Body of pancreas (tissue), 4 donors: ENCODE measurements at regions not wholly inside any gene's neighbourhood (a gene's known extent, or its start where the extent isn't known, plus 50 kb on each side); places are given as distances from the start of the nearest gene placed in this dataset.

ENCODE experiments used
- ATAC-seq: fragments of 150-250 bp; one replicate; pipeline ENCODE4 v1.9.1; 2016
- DNase-seq, 4 donors: peaks; one replicate each; pipeline ENCODE4 v3.0.0-alpha.2; 2019
- H3K27ac ChIP-seq, 4 donors: fragments of 200-600 bp; sonication (generic); 1 replicate in 3 of 4; 2 replicates in 1 of 4; pipeline versions ENCODE4 v1.5.1 to v1.6.1; 2016 to 2019; ENCODE audit warnings: mild to moderate bottlenecking in 1 of 4, mixed read lengths in 1 of 4, moderate library complexity in 1 of 4
- H3K27me3 ChIP-seq, 2 donors: fragments of 200-600 bp; sonication (generic); one replicate each; pipeline ENCODE4 v1.6.0; 2016; ENCODE audit warnings: mild to moderate bottlenecking in 1 of 2
- H3K36me3 ChIP-seq, 2 donors: fragments of 200-600 bp; sonication (generic); replicated peaks in 1 of 2; 2 replicates each; pipeline ENCODE4 v1.5.1; 2016; ENCODE audit warnings: low read depth in 2 of 2; ENCODE audit not compliant: insufficient read depth in 1 of 2
- H3K4me1 ChIP-seq: fragments of 200-600 bp; sonication (generic); one replicate; pipeline ENCODE4 v1.6.0; 2016
- H3K4me3 ChIP-seq, 2 donors: fragments of 200-600 bp; sonication (generic); 1 replicate in 1 of 2; 2 replicates in 1 of 2; pipeline ENCODE4 v1.5.1; 2016 to 2019
- H3K9me3 ChIP-seq, 3 donors: fragments of 200-600 bp; sonication (generic); 1 replicate in 2 of 3; 2 replicates in 1 of 3; pipeline ENCODE4 v1.5.1; 2016
- CTCF ChIP-seq, 7 experiments: fragments of 450-650 bp in 4 of 7; fragments of 200-600 bp in 3 of 7; sonication (generic) in 3 of 7; IDR thresholded peaks; one replicate each; pipeline ENCODE4 v1.5.1; 2016 to 2019; ENCODE audit warnings: antibody characterized with exemption in 7 of 7
- POLR2A ChIP-seq, 3 donors: fragments of 450-650 bp; IDR thresholded peaks; one replicate each; pipeline ENCODE4 v1.6.1; 2016; ENCODE audit warnings: antibody characterized with exemption in 3 of 3, mild to moderate bottlenecking in 2 of 3
- WGBS, 2 donors: methylation state at CpG; one replicate each; pipeline ENCODE4 v1.1.5; 2017; 5-methylcytosine and 5-hydroxymethylcytosine counted together
- intact Hi-C: fragments of 100-400 bp; cut with DNase I; formaldehyde crosslinking; loops from one replicate; pipeline ENCODE4 v1.15.1; 2023

- no peaks in the 10 kb centered on the region for H3K36me3 ChIP-seq
- WGBS, 2 donors: 73 to 76% methylated on average over 5 of the region's 5 CpGs
- no peak for DNase-seq
- H3K4me1 ChIP-seq: no peaks in the 10 kb centered on the region
- intact Hi-C loops: no loop called here
- H3K27me3 ChIP-seq: no peaks in the 10 kb centered on the region
- H3K4me3 ChIP-seq: no peak overlapping the region
- H3K9me3 ChIP-seq: no peaks in the 10 kb centered on the region
- H3K27ac ChIP-seq: no peak overlapping the region
- TF ChIP-seq CTCF (IDR thresholded peaks at IDR 0.05) (no peak), POLR2A (IDR thresholded peaks at IDR 0.05) (no peak)
- no peak for ATAC-seq
Measured at GRCh38 chr10:4294271-4294670, 509.3 kb upstream of the KLF6 start.

GRCh38 chr10:4291990-4292389 lies 507.0 kb upstream of the KLF6 start:
- no peak for DNase-seq
- Histone ChIP-seq H3K36me3 (no peaks in the 10 kb centered on the region), H3K27me3 (no peaks in the 10 kb centered on the region), H3K4me3 (no peak overlapping the region), H3K4me1 (no peaks in the 10 kb centered on the region), H3K27ac (no peak overlapping the region), H3K9me3 (no peaks in the 10 kb centered on the region)
- ATAC-seq: no peak
- no peak for TF ChIP-seq POLR2A (IDR thresholded peaks at IDR 0.05)
- TF ChIP-seq CTCF (IDR thresholded peaks at IDR 0.05): no peak
- intact Hi-C loops: no loop called here
- WGBS, 2 donors: 70% methylated on average over 6 of the region's 6 CpGs

GRCh38 chr10:4285121-4285520 lies 500.1 kb upstream of the KLF6 start:
- WGBS, 2 donors: 71 to 80% methylated on average over 6 of the region's 6 CpGs

GRCh38 chr10:4283846-4284610 lies 499.0 kb upstream of the KLF6 start:
- ATAC-seq (peak; percentile 56), DNase-seq (peak in 3 of 4 donors; percentile 24 to 54 (median 34))
- intact Hi-C loops: no loop called here
- Histone ChIP-seq H3K4me1 (peaks cover 16% of the 10 kb centered on the region), H3K9me3 (no peaks in the 10 kb centered on the region), H3K27me3 (no peaks in the 10 kb centered on the region), H3K36me3 (no peaks in the 10 kb centered on the region), H3K27ac (peak overlapping the region in 3 of 4 donors; percentile 6 to 45 (median 26)), H3K4me3 (no peak overlapping the region)
- TF ChIP-seq CTCF (IDR thresholded peaks at IDR 0.05) (no peak), POLR2A (IDR thresholded peaks at IDR 0.05) (no peak)
- 32 to 37% methylated on average over 7 of the region's 7 CpGs for WGBS, 2 donors

More at GRCh38 chr10:4285121-4285520, 500.1 kb upstream of the KLF6 start:
- Histone ChIP-seq H3K36me3 (no peaks in the 10 kb centered on the region), H3K27me3 (no peaks in the 10 kb centered on the region), H3K4me3 (no peak overlapping the region), H3K9me3 (no peaks in the 10 kb centered on the region), H3K27ac (no peak overlapping the region), H3K4me1 (peaks cover 10% of the 10 kb centered on the region)
- no peak for ATAC-seq
- DNase-seq: no peak
- intact Hi-C loops: no loop called here
- TF ChIP-seq CTCF (IDR thresholded peaks at IDR 0.05) (no peak), POLR2A (IDR thresholded peaks at IDR 0.05) (no peak)

- no peaks in the 10 kb centered on the region for H3K36me3 ChIP-seq
- no peak for ATAC-seq
- H3K27me3 ChIP-seq: no peaks in the 10 kb centered on the region
- intact Hi-C loops: no loop called here
- TF ChIP-seq CTCF (IDR thresholded peaks at IDR 0.05) (no peak), POLR2A (IDR thresholded peaks at IDR 0.05) (no peak)
- H3K4me3 ChIP-seq: no peak overlapping the region
- H3K4me1 ChIP-seq: peaks cover 16% of the 10 kb centered on the region
- no peak for DNase-seq
- H3K27ac ChIP-seq: no peak overlapping the region
- WGBS, 2 donors: 72 to 75% methylated on average over 4 of the region's 4 CpGs
- H3K9me3 ChIP-seq: no peaks in the 10 kb centered on the region
Measured at GRCh38 chr10:4282496-4282895, 497.5 kb upstream of the KLF6 start.
